Activated CD8-positive, alpha-beta T cell treated with anti-CD3 and anti-CD28 coated beads for 36 hours (primary cell): ENCODE measurements at regions not wholly inside any gene's neighbourhood (a gene's known extent, or its start where the extent isn't known, plus 50 kb on each side); places are given as distances from the start of the nearest gene placed in this dataset.

Source experiments
- ATAC-seq: fragments of 200-7000 bp; cut with Tn5 transposase; one replicate; pipeline ENCODE4 v1.10.0; 2021; ENCODE audit warnings: mild to moderate bottlenecking, moderate library complexity
- CTCF ChIA-PET: fragments of 350-600 bp; sonication (Branson Sonifier 250); formaldehyde crosslinking; loops from one replicate; lab custom pipeline; 2021; ENCODE audit warnings: antibody characterized with exemption; lab: Charles Lee
- POLR2A ChIA-PET: fragments of 350-600 bp; sonication (Branson Sonifier 250); formaldehyde crosslinking; loops from one replicate; lab custom pipeline; 2021; ENCODE audit warnings: antibody characterized with exemption; lab: Charles Lee
- DNase-seq: peaks from one replicate; pipeline ENCODE4 v3.0.0-alpha.2; 2020
- H3K27ac Mint-ChIP-seq: one replicate; pipeline ENCODE4 v1.8.0; 2021; ENCODE audit warnings: mild to moderate bottlenecking, mixed read lengths
- H3K27me3 Mint-ChIP-seq: one replicate; pipeline ENCODE4 v1.8.0; 2021; ENCODE audit warnings: mixed read lengths
- H3K36me3 Mint-ChIP-seq: one replicate; pipeline ENCODE4 v1.8.0; 2021; ENCODE audit warnings: low read depth, mixed read lengths
- H3K4me1 Mint-ChIP-seq: one replicate; pipeline ENCODE4 v1.8.0; 2021; ENCODE audit warnings: low read depth, mixed read lengths
- H3K4me3 Mint-ChIP-seq: one replicate; pipeline ENCODE4 v1.8.0; 2021; ENCODE audit warnings: mild to moderate bottlenecking, moderate library complexity, mixed read lengths
- H3K9me3 Mint-ChIP-seq: one replicate; pipeline ENCODE4 v1.8.0; 2021; ENCODE audit warnings: mixed read lengths
- CTCF ChIP-seq: fragments of 200-600 bp; IDR thresholded peaks from one replicate; pipeline ENCODE4 v1.8.0; 2022; ENCODE audit warnings: antibody characterized with exemption, mild to moderate bottlenecking
- intact Hi-C: fragments of 100-400 bp; cut with micrococcal nuclease; formaldehyde crosslinking; loops from one replicate; pipeline ENCODE4 v1.10.0; 2022

GRCh38 chr4:11105715-11106114 lies 323.0 kb downstream of the HS3ST1 start:
- H3K27me3 Mint-ChIP-seq: no peaks in the 10 kb centered on the region
- intact Hi-C loops: no loop called here
- ATAC-seq (no peak), DNase-seq (no peak)
- ChIA-PET CTCF (no interaction called here), POLR2A (no interaction called here)
- H3K4me1 Mint-ChIP-seq: no peaks in the 10 kb centered on the region
- no peak overlapping the region for H3K27ac Mint-ChIP-seq
- H3K9me3 Mint-ChIP-seq: no peaks in the 10 kb centered on the region
- H3K36me3 Mint-ChIP-seq: no peaks in the 10 kb centered on the region
- H3K4me3 Mint-ChIP-seq: no peak overlapping the region
- no peak for TF ChIP-seq CTCF

GRCh38 chr4:11098461-11098860 lies 330.2 kb downstream of the HS3ST1 start:
- ChIA-PET CTCF (no interaction called here), POLR2A (no interaction called here)
- H3K36me3 Mint-ChIP-seq: no peaks in the 10 kb centered on the region
- no peaks in the 10 kb centered on the region for H3K9me3 Mint-ChIP-seq
- DNase-seq (no peak), ATAC-seq (no peak)
- no peak overlapping the region for H3K4me3 Mint-ChIP-seq
- intact Hi-C loops: no loop called here
- no peak for TF ChIP-seq CTCF
- no peaks in the 10 kb centered on the region for H3K4me1 Mint-ChIP-seq
- no peaks in the 10 kb centered on the region for H3K27me3 Mint-ChIP-seq
- H3K27ac Mint-ChIP-seq: no peak overlapping the region

GRCh38 chr4:11097725-11098124 lies 331.0 kb downstream of the HS3ST1 start:
- intact Hi-C loops: no loop called here
- H3K4me1 Mint-ChIP-seq: no peaks in the 10 kb centered on the region

GRCh38 chr4:11081006-11081405 lies 347.7 kb downstream of the HS3ST1 start:
- ATAC-seq (no peak), DNase-seq (no peak)
- POLR2A ChIA-PET: no interaction called here
- Mint-ChIP-seq H3K4me1 (no peaks in the 10 kb centered on the region), H3K27me3 (peaks cover 1% of the 10 kb centered on the region), H3K4me3 (no peak overlapping the region), H3K27ac (no peak overlapping the region), H3K36me3 (no peaks in the 10 kb centered on the region), H3K9me3 (peaks cover 2% of the 10 kb centered on the region)
- intact Hi-C loops: no loop called here
- no peak for TF ChIP-seq CTCF
- CTCF ChIA-PET: no interaction called here

More at GRCh38 chr4:11097725-11098124, 331.0 kb downstream of the HS3ST1 start:
- Mint-ChIP-seq H3K27ac (no peak overlapping the region), H3K36me3 (no peaks in the 10 kb centered on the region), H3K4me3 (no peak overlapping the region), H3K27me3 (no peaks in the 10 kb centered on the region), H3K9me3 (no peaks in the 10 kb centered on the region)
- CTCF ChIA-PET: no interaction called here
- no peak for TF ChIP-seq CTCF
- no peak for ATAC-seq
- POLR2A ChIA-PET: no interaction called here
- no peak for DNase-seq

GRCh38 chr4:11079171-11079570 lies 349.5 kb downstream of the HS3ST1 start:
- ATAC-seq: no peak
- Mint-ChIP-seq H3K36me3 (no peaks in the 10 kb centered on the region), H3K27ac (no peak overlapping the region), H3K4me3 (no peak overlapping the region), H3K9me3 (peaks cover 2% of the 10 kb centered on the region), H3K4me1 (no peaks in the 10 kb centered on the region), H3K27me3 (peaks cover 1% of the 10 kb centered on the region)
- POLR2A ChIA-PET: no interaction called here
- no peak for DNase-seq
- CTCF ChIA-PET: no interaction called here
- no peak for TF ChIP-seq CTCF
- intact Hi-C loops: no loop called here
